Astrocyte of the cerebellum (primary cell): ENCODE measurements at regions not wholly inside any gene's neighbourhood (a gene's known extent, or its start where the extent isn't known, plus 50 kb on each side); places are given as distances from the start of the nearest gene placed in this dataset.

Source experiments
- DNase-seq: peaks from one replicate; pipeline ENCODE4 v3.0.0-alpha.2; 2011; ENCODE audit warnings: low read depth
- H3K4me3 ChIP-seq: 2 replicates; pipeline ENCODE4 v1.5.1; 2011; ENCODE audit warnings: mild to moderate bottlenecking, low read depth, low read length, moderate library complexity
- in situ Hi-C: cut with HindIII; loops from 2 replicates; pipeline ENCODE4 v1.10.0; 2017; ENCODE audit warnings: low sequenced_read_pairs
- TF ChIP-seq, protein P1 (sequence below): IDR thresholded peaks from 2 replicates; pipeline ENCODE4 v1.5.1; 2012; ENCODE audit warnings: low read length, low read depth, moderate library complexity, mild to moderate bottlenecking; ENCODE audit errors: missing control alignments

- DNase-seq: no peak
- in situ Hi-C loops: no loop called here
- H3K4me3 ChIP-seq: no peak overlapping the region
- TF ChIP-seq, protein P1, sequence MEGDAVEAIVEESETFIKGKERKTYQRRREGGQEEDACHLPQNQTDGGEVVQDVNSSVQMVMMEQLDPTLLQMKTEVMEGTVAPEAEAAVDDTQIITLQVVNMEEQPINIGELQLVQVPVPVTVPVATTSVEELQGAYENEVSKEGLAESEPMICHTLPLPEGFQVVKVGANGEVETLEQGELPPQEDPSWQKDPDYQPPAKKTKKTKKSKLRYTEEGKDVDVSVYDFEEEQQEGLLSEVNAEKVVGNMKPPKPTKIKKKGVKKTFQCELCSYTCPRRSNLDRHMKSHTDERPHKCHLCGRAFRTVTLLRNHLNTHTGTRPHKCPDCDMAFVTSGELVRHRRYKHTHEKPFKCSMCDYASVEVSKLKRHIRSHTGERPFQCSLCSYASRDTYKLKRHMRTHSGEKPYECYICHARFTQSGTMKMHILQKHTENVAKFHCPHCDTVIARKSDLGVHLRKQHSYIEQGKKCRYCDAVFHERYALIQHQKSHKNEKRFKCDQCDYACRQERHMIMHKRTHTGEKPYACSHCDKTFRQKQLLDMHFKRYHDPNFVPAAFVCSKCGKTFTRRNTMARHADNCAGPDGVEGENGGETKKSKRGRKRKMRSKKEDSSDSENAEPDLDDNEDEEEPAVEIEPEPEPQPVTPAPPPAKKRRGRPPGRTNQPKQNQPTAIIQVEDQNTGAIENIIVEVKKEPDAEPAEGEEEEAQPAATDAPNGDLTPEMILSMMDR: no peak
These were observed 1087.5 kb downstream of the KCNT2 start for GRCh38 chr1:195520757-195521156.

DNA sequence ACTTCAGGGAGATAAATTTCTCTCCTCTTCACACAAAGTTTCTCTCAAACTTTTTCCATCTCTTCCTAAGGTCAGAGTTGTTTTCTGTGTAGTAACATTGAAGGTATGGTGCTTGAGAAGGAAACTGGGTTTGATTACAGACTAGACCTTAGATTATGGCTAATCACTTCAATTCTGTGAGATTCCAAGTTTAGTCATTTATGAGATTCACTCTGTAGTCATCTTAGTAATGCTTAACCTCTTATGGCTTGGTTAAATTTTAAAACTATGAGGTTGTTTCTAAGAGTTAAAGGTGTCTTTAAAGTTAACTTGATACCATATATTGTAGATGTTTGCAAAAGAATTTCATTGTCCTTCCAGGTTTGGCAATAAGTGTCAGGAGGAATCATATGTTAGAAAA lies 1092.2 kb downstream of the KCNT2 start:
- in situ Hi-C loops: no loop called here
- no peak for DNase-seq
- H3K4me3 ChIP-seq: no peak overlapping the region
- TF ChIP-seq, protein P1: no peak

DNA sequence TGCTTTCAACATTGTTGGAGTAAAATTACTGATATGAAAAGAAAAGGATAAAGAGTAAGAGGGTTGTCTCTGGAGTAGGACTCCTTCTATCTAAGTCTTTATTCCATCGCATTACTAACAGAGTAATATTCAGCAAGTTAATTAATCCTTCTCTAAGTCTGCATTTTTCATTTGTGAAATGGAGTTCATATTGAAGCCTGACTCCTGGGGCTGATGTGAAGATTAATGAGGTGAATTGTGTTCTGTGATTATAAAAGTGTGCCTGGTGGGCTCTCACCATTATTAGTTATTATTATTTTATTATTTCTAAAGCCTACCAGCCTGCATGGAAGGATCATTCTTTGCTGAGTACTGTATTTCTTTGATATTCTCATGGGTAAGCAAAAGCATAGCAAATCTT lies 1096.7 kb downstream of the KCNT2 start:
- no peak overlapping the region for H3K4me3 ChIP-seq
- in situ Hi-C loops: no loop called here
- TF ChIP-seq, protein P1: no peak
- DNase-seq: no peak

GRCh38 chr1:195501118-195501517 lies 1107.1 kb downstream of the KCNT2 start:
- TF ChIP-seq, protein P1: no peak
- DNase-seq: no peak
- in situ Hi-C loops: no loop called here
- H3K4me3 ChIP-seq: no peak overlapping the region

DNA sequence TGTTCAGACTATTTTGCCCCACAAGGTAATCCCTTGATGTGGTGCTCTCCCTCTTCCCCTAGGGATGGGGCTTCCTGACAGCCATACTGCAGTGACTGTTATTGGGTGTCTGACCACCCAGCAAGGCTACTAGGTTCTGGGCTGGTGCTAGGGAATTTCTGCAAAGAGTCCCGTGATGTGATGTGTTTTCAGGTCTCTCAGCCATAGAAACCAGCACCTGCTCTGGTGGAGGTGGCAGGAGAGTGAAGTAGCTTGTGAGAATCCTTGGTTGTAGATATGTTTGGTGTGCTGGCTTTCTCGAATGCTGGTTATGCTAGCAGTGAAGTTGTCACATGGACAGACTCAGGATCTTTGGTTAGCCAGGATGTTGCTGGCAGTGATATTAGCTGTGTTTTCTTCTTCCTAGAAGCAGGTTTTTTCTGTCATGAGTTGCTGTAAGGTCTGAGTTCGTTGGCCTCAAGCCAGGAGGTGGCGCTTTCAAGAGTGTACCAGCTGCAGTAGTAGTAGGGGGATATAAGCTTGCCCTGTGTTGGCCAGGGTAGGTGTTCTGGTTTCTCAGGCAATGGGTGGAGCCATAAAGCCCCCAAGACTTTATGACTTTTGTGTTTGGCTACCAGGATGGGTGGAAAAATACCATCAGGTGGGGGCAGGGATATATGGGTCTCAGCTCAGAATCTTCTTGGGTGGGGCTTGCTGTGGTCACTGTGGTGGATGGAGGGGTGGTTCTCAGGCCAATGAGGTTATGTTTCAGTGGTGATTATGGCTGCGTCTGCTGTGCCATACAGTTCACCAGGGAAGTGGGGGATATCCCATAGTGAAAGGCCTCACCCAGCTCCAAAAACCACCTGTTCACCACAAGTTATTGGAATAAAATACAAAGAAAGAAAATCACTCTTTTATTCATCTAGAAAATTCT lies 1112.3 kb downstream of the KCNT2 start:
- DNase-seq: no peak
- H3K4me3 ChIP-seq: no peak overlapping the region
- in situ Hi-C loops: no loop called here
- TF ChIP-seq, protein P1: no peak

- in situ Hi-C loops: no loop called here
These were observed 1126.1 kb downstream of the KCNT2 start for GRCh38 chr1:195482137-195482536.

More at GRCh38 chr1:195482137-195482536, 1126.1 kb downstream of the KCNT2 start:
- no peak overlapping the region for H3K4me3 ChIP-seq
- DNase-seq: no peak
- TF ChIP-seq, protein P1: no peak
